ENCODE measurements at regions not wholly inside any gene's neighbourhood (a gene's known extent, or its start where the extent isn't known, plus 50 kb on each side); places are given as distances from the start of the nearest gene placed in this dataset.

DNA sequence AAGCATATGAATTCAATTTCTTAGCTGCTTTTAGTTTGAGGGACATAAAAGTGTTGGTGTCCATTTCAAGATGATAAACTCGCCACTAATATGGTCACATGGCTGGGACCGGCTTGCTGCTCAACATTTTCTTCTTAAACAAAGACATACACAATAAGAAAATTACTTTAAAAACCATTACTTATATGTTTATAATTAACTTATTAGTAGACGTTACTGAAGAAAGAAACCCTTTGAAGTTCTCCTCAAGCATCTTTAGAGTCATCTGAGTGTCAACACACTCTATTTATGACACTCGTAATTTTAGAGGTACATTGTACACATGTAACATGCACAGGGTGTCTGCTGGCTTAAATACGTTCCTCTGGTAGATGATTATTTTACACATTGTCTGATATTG is 74.7 kb downstream of the BMP4 start:
- Histone ChIP-seq H3K4me1 (ENCODE audit: control insufficient read depth in 1 of 2, insufficient read depth in 2 of 2, low read depth in 1 of 2, low read length in 1 of 2) (no peaks in the 10 kb centered on the region), H3K79me2 (ENCODE audit: insufficient read depth) (no peaks in the 10 kb centered on the region), H3K27ac (ENCODE audit: low read depth in 2 of 2, low read length in 1 of 2) (no peak overlapping the region), H3K36me3 (replicated peaks in 1 of 2; ENCODE audit: control insufficient read depth in 1 of 2, insufficient read depth in 2 of 2, low read length in 1 of 2) (no peaks in the 10 kb centered on the region), H3K4me2 (no peak overlapping the region), H3K9me3 (no peaks in the 10 kb centered on the region), H3K4me3 (ENCODE audit: low read depth in 2 of 2, low read length in 1 of 2) (no peak overlapping the region), H4K20me1 (ENCODE audit: insufficient read depth) (no peaks in the 10 kb centered on the region), H2AFZ (ENCODE audit: low read depth) (no peak overlapping the region), H3F3A (replicated peaks; ENCODE audit: insufficient read depth) (no peaks in the 10 kb centered on the region), H3K27me3 (ENCODE audit: insufficient read depth) (no peaks in the 10 kb centered on the region), H3K9me2 (no peaks in the 10 kb centered on the region), H3K9ac (no peak overlapping the region)
- CTCF ChIA-PET: no interaction called here
- TF ChIP-seq NRF1 (IDR thresholded peaks at IDR 0.05; ENCODE audit: low read depth, low read length) (no peak), IRF3 (IDR thresholded peaks at IDR 0.05; ENCODE audit: low read depth, low read length) (no peak), RFX5 (IDR thresholded peaks at IDR 0.05; ENCODE audit: low read length) (no peak), REST (IDR thresholded peaks at IDR 0.05; ENCODE audit: low read depth, low read length) (no peak)
- WGBS (ENCODE audit: low lambda C conversion rate): 2% methylated on average over 5 of the region's 5 CpGs
- no peak for DNase-seq
- POLR2A ChIA-PET: no interaction called here

DNA sequence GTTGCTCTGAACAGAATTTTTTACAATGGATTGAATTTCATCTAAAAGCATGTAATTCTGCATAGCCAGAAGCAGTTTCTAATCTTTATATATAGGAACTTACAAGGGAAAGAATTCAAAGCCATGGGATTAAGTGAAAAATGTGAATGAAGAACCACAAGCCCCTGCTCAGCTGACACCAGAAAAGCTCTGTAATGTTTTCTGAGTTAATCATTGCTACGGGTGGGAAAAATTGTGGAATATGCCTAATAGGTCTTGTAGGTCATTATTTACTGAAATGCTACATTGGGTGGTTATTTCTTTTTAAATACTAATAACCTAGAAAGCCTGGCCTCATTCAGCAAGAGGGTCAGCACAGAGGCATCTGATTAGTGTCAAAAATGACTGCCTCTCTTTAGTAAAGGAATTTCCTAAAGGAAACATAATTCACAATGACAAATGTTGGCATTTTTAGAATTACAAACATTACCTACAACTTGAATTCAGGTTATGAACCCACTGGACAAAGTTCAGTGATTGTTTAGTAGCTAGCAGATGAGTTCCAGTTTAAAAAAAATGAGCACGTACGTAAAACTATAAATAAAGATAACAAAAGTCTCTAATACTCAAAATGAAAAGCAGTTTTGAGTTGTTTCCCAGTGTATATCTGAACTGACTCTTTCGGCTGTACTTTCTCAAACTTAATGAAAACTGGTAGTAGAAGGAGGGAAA is 75.3 kb downstream of the BMP4 start:
- H2AFZ ChIP-seq (ENCODE audit: low read depth): no peak overlapping the region
- TF ChIP-seq FOSL2 (IDR thresholded peaks at IDR 0.05; ENCODE audit: borderline replicate concordance, low read depth) (no peak), USF1 (IDR thresholded peaks at IDR 0.05; ENCODE audit: borderline replicate concordance, low read depth) (no peak), EP300 (IDR thresholded peaks at IDR 0.05; ENCODE audit: borderline replicate concordance in 1 of 2, low read depth in 1 of 2, low read length in 1 of 2) (no peak), SMC3 (IDR thresholded peaks at IDR 0.05; ENCODE audit: low read depth, low read length) (no peak), RAD21 (IDR thresholded peaks at IDR 0.05; ENCODE audit: low read length) (no peak), NRF1 (IDR thresholded peaks at IDR 0.05; ENCODE audit: low read depth, low read length) (no peak), EZH2phosphoT487 (IDR thresholded peaks at IDR 0.05; ENCODE audit: borderline replicate concordance, low read depth) (no peak), RCOR1 (IDR thresholded peaks at IDR 0.05; ENCODE audit: low read length) (no peak), MEF2A (IDR thresholded peaks at IDR 0.05; ENCODE audit: borderline replicate concordance, low read depth) (no peak), FOXJ3 (CRISPR knock-in tag; IDR thresholded peaks at IDR 0.05) (no peak), MXI1 (IDR thresholded peaks at IDR 0.05; ENCODE audit: low read depth, low read length) (no peak), RXRA (IDR thresholded peaks at IDR 0.05; ENCODE audit: borderline replicate concordance, low read depth) (no peak), JUND (IDR thresholded peaks at IDR 0.05) (no peak), FOXM1 (IDR thresholded peaks at IDR 0.05; ENCODE audit: low read depth) (no peak), SIN3A (IDR thresholded peaks at IDR 0.05; ENCODE audit: borderline replicate concordance, low read depth, low read length) (no peak)
- TF ChIP-seq, protein P1, sequence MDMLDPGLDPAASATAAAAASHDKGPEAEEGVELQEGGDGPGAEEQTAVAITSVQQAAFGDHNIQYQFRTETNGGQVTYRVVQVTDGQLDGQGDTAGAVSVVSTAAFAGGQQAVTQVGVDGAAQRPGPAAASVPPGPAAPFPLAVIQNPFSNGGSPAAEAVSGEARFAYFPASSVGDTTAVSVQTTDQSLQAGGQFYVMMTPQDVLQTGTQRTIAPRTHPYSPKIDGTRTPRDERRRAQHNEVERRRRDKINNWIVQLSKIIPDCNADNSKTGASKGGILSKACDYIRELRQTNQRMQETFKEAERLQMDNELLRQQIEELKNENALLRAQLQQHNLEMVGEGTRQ (IDR thresholded peaks at IDR 0.05; ENCODE audit: borderline replicate concordance, low read depth, low read length): no peak
- TF ChIP-seq, protein P2, sequence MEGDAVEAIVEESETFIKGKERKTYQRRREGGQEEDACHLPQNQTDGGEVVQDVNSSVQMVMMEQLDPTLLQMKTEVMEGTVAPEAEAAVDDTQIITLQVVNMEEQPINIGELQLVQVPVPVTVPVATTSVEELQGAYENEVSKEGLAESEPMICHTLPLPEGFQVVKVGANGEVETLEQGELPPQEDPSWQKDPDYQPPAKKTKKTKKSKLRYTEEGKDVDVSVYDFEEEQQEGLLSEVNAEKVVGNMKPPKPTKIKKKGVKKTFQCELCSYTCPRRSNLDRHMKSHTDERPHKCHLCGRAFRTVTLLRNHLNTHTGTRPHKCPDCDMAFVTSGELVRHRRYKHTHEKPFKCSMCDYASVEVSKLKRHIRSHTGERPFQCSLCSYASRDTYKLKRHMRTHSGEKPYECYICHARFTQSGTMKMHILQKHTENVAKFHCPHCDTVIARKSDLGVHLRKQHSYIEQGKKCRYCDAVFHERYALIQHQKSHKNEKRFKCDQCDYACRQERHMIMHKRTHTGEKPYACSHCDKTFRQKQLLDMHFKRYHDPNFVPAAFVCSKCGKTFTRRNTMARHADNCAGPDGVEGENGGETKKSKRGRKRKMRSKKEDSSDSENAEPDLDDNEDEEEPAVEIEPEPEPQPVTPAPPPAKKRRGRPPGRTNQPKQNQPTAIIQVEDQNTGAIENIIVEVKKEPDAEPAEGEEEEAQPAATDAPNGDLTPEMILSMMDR (IDR thresholded peaks at IDR 0.05): no peak

More for the DNA sequence above, 75.3 kb downstream of the BMP4 start:
- Histone ChIP-seq H3K9me3 (no peaks in the 10 kb centered on the region), H3K9me2 (no peaks in the 10 kb centered on the region), H3K4me3 (ENCODE audit: low read depth in 2 of 2, low read length in 1 of 2) (no peak overlapping the region), H3K36me3 (replicated peaks in 1 of 2; ENCODE audit: control insufficient read depth in 1 of 2, insufficient read depth in 2 of 2, low read length in 1 of 2) (no peaks in the 10 kb centered on the region), H3F3A (replicated peaks; ENCODE audit: insufficient read depth) (no peaks in the 10 kb centered on the region), H3K4me2 (no peak overlapping the region), H3K27ac (ENCODE audit: low read depth in 2 of 2, low read length in 1 of 2) (no peak overlapping the region), H4K20me1 (ENCODE audit: insufficient read depth) (no peaks in the 10 kb centered on the region), H3K4me1 (ENCODE audit: control insufficient read depth in 1 of 2, insufficient read depth in 2 of 2, low read depth in 1 of 2, low read length in 1 of 2) (no peaks in the 10 kb centered on the region), H3K27me3 (ENCODE audit: insufficient read depth) (no peaks in the 10 kb centered on the region), H3K9ac (no peak overlapping the region), H3K79me2 (ENCODE audit: insufficient read depth) (no peaks in the 10 kb centered on the region)
- CTCF ChIA-PET: no interaction called here
- POLR2A ChIA-PET: no interaction called here
- WGBS (ENCODE audit: low lambda C conversion rate): 2% methylated on average over 4 of the region's 4 CpGs
- no peak for DNase-seq
